ENCODE measurements at regions not wholly inside any gene's neighbourhood (a gene's known extent, or its start where the extent isn't known, plus 50 kb on each side); places are given as distances from the start of the nearest gene placed in this dataset.

DNA sequence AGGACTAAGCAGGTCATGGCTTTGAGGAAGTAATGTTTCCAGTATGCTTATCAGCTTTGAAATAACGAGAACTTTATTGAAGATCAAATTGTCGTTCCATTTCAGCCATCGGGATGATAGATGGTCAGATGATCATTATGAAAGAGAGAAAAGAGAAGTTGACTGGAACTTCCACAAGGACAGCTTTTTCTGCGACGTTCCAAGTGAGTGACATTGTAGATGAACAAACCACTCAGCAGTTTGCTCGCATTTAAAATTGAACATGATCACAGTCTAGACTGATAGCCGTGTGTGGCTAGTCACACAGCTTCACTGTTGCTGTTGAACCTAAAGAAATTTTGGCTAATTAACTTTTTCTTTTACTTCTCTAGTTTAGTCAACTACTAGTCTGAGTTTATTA lies 151.1 kb downstream of the TLR5 start:
- TF ChIP-seq, protein P1, sequence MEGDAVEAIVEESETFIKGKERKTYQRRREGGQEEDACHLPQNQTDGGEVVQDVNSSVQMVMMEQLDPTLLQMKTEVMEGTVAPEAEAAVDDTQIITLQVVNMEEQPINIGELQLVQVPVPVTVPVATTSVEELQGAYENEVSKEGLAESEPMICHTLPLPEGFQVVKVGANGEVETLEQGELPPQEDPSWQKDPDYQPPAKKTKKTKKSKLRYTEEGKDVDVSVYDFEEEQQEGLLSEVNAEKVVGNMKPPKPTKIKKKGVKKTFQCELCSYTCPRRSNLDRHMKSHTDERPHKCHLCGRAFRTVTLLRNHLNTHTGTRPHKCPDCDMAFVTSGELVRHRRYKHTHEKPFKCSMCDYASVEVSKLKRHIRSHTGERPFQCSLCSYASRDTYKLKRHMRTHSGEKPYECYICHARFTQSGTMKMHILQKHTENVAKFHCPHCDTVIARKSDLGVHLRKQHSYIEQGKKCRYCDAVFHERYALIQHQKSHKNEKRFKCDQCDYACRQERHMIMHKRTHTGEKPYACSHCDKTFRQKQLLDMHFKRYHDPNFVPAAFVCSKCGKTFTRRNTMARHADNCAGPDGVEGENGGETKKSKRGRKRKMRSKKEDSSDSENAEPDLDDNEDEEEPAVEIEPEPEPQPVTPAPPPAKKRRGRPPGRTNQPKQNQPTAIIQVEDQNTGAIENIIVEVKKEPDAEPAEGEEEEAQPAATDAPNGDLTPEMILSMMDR (IDR thresholded peaks at IDR 0.05) = no peak
- no peak for TF ChIP-seq ZFX (IDR thresholded peaks at IDR 0.05; ENCODE audit: borderline replicate concordance)
